ENCODE measurements at regions not wholly inside any gene's neighbourhood (a gene's known extent, or its start where the extent isn't known, plus 50 kb on each side); places are given as distances from the start of the nearest gene placed in this dataset.

GRCh38 chr1:30310966-30311742, 412.2 kb downstream of the MATN1 start:
- DNase-seq (ENCODE audit: extremely low read depth in 1 of 2, low read depth in 1 of 2), result no peak

GRCh38 chr1:30307182-30307581, 416.2 kb downstream of the MATN1 start:
- DNase-seq (ENCODE audit: extremely low read depth in 1 of 2, low read depth in 1 of 2), result no peak

GRCh38 chr1:30305519-30305918, 417.9 kb downstream of the MATN1 start:
- DNase-seq (ENCODE audit: extremely low read depth in 1 of 2, low read depth in 1 of 2), result no peak

GRCh38 chr1:30305061-30305460, 418.3 kb downstream of the MATN1 start:
- no peak for DNase-seq (ENCODE audit: extremely low read depth in 1 of 2, low read depth in 1 of 2)

- no peak for DNase-seq (ENCODE audit: extremely low read depth in 1 of 2, low read depth in 1 of 2)
Measured at GRCh38 chr1:30304080-30304479, 419.3 kb downstream of the MATN1 start.

GRCh38 chr1:30303387-30303786, 420.0 kb downstream of the MATN1 start:
- no peak for DNase-seq (ENCODE audit: extremely low read depth in 1 of 2, low read depth in 1 of 2)

- no peak for DNase-seq (ENCODE audit: extremely low read depth in 1 of 2, low read depth in 1 of 2)
Measured at GRCh38 chr1:30302858-30303257, 420.5 kb downstream of the MATN1 start.

- no peak for DNase-seq (ENCODE audit: extremely low read depth in 1 of 2, low read depth in 1 of 2)
Measured at GRCh38 chr1:30300669-30301068, 422.7 kb downstream of the MATN1 start.

- no peak for DNase-seq (ENCODE audit: extremely low read depth in 1 of 2, low read depth in 1 of 2)
Measured at GRCh38 chr1:30299393-30299792, 424.0 kb downstream of the MATN1 start.

- no peak for DNase-seq (ENCODE audit: extremely low read depth in 1 of 2, low read depth in 1 of 2)
Measured at GRCh38 chr1:30295674-30296073, 427.7 kb downstream of the MATN1 start.

GRCh38 chr1:30295266-30295665, 428.1 kb downstream of the MATN1 start:
- no peak for DNase-seq (ENCODE audit: extremely low read depth in 1 of 2, low read depth in 1 of 2)

- DNase-seq (ENCODE audit: extremely low read depth in 1 of 2, low read depth in 1 of 2), result no peak
Measured at GRCh38 chr1:30294508-30294907, 428.9 kb downstream of the MATN1 start.

GRCh38 chr1:30292451-30292850, 430.9 kb downstream of the MATN1 start:
- DNase-seq (ENCODE audit: extremely low read depth in 1 of 2, low read depth in 1 of 2), result no peak

GRCh38 chr1:30291526-30291925, 431.9 kb downstream of the MATN1 start:
- no peak for DNase-seq (ENCODE audit: extremely low read depth in 1 of 2, low read depth in 1 of 2)

GRCh38 chr1:30290581-30290980, 432.8 kb downstream of the MATN1 start:
- DNase-seq (ENCODE audit: extremely low read depth in 1 of 2, low read depth in 1 of 2), result no peak

- DNase-seq (ENCODE audit: extremely low read depth in 1 of 2, low read depth in 1 of 2), result no peak
Measured at GRCh38 chr1:30287976-30288375, 435.4 kb downstream of the MATN1 start.

- DNase-seq (ENCODE audit: extremely low read depth in 1 of 2, low read depth in 1 of 2), result no peak
Measured at GRCh38 chr1:30286988-30287839, 436.2 kb downstream of the MATN1 start.

GRCh38 chr1:30286241-30286987, 437.0 kb downstream of the MATN1 start:
- DNase-seq (ENCODE audit: extremely low read depth in 1 of 2, low read depth in 1 of 2), result no peak

GRCh38 chr1:30285501-30285932, 437.9 kb downstream of the MATN1 start:
- no peak for DNase-seq (ENCODE audit: extremely low read depth in 1 of 2, low read depth in 1 of 2)

- DNase-seq (ENCODE audit: extremely low read depth in 1 of 2, low read depth in 1 of 2), result no peak
Measured at GRCh38 chr1:30284728-30285475, 438.5 kb downstream of the MATN1 start.

- DNase-seq (ENCODE audit: extremely low read depth in 1 of 2, low read depth in 1 of 2), result no peak
Measured at GRCh38 chr1:30284226-30284625, 439.2 kb downstream of the MATN1 start.

Measured in activated CD8-positive, alpha-beta memory T cell treated with anti-CD3 and anti-CD28 coated beads for 1 hour (primary cell).